Body of pancreas (tissue), 4 donors: ENCODE measurements at regions not wholly inside any gene's neighbourhood (a gene's known extent, or its start where the extent isn't known, plus 50 kb on each side); places are given as distances from the start of the nearest gene placed in this dataset.

ENCODE experiments used
- ATAC-seq: fragments of 150-250 bp; one replicate; pipeline ENCODE4 v1.9.1; 2016
- DNase-seq, 4 donors: peaks; one replicate each; pipeline ENCODE4 v3.0.0-alpha.2; 2019
- H3K27ac ChIP-seq, 4 donors: fragments of 200-600 bp; sonication (generic); 1 replicate in 3 of 4; 2 replicates in 1 of 4; pipeline versions ENCODE4 v1.5.1 to v1.6.1; 2016 to 2019; ENCODE audit warnings: mild to moderate bottlenecking in 1 of 4, mixed read lengths in 1 of 4, moderate library complexity in 1 of 4
- H3K27me3 ChIP-seq, 2 donors: fragments of 200-600 bp; sonication (generic); one replicate each; pipeline ENCODE4 v1.6.0; 2016; ENCODE audit warnings: mild to moderate bottlenecking in 1 of 2
- H3K36me3 ChIP-seq, 2 donors: fragments of 200-600 bp; sonication (generic); replicated peaks in 1 of 2; 2 replicates each; pipeline ENCODE4 v1.5.1; 2016; ENCODE audit warnings: low read depth in 2 of 2; ENCODE audit not compliant: insufficient read depth in 1 of 2
- H3K4me1 ChIP-seq: fragments of 200-600 bp; sonication (generic); one replicate; pipeline ENCODE4 v1.6.0; 2016
- H3K4me3 ChIP-seq, 2 donors: fragments of 200-600 bp; sonication (generic); 1 replicate in 1 of 2; 2 replicates in 1 of 2; pipeline ENCODE4 v1.5.1; 2016 to 2019
- H3K9me3 ChIP-seq, 3 donors: fragments of 200-600 bp; sonication (generic); 1 replicate in 2 of 3; 2 replicates in 1 of 3; pipeline ENCODE4 v1.5.1; 2016
- CTCF ChIP-seq, 7 experiments: fragments of 450-650 bp in 4 of 7; fragments of 200-600 bp in 3 of 7; sonication (generic) in 3 of 7; IDR thresholded peaks; one replicate each; pipeline ENCODE4 v1.5.1; 2016 to 2019; ENCODE audit warnings: antibody characterized with exemption in 7 of 7
- POLR2A ChIP-seq, 3 donors: fragments of 450-650 bp; IDR thresholded peaks; one replicate each; pipeline ENCODE4 v1.6.1; 2016; ENCODE audit warnings: antibody characterized with exemption in 3 of 3, mild to moderate bottlenecking in 2 of 3
- WGBS, 2 donors: methylation state at CpG; one replicate each; pipeline ENCODE4 v1.1.5; 2017; 5-methylcytosine and 5-hydroxymethylcytosine counted together
- intact Hi-C: fragments of 100-400 bp; cut with DNase I; formaldehyde crosslinking; loops from one replicate; pipeline ENCODE4 v1.15.1; 2023

- DNase-seq = no peak
Measured at GRCh38 chr4:176883108-176883550, 90.4 kb upstream of the VEGFC start.

GRCh38 chr4:176883681-176884418 lies 91.1 kb upstream of the VEGFC start:
- H3K27ac ChIP-seq = no peak overlapping the region
- WGBS, 2 donors = 42 to 51% methylated on average over 6 of the region's 6 CpGs
- no peaks in the 10 kb centered on the region for H3K27me3 ChIP-seq
- no peaks in the 10 kb centered on the region for H3K36me3 ChIP-seq
- H3K4me1 ChIP-seq = peaks cover 5% of the 10 kb centered on the region
- ATAC-seq (no peak), DNase-seq (no peak)
- intact Hi-C loops = no loop called here
- H3K9me3 ChIP-seq = no peaks in the 10 kb centered on the region
- H3K4me3 ChIP-seq = no peak overlapping the region
- no peak for TF ChIP-seq CTCF (IDR thresholded peaks at IDR 0.05)
- no peak for TF ChIP-seq POLR2A (IDR thresholded peaks at IDR 0.05)

More at GRCh38 chr4:176883108-176883550, 90.4 kb upstream of the VEGFC start:
- peaks cover 5% of the 10 kb centered on the region for H3K4me1 ChIP-seq
- no peak for ATAC-seq
- H3K9me3 ChIP-seq = no peaks in the 10 kb centered on the region
- no peaks in the 10 kb centered on the region for H3K27me3 ChIP-seq
- 16 to 37% methylated on average over 7 of the region's 7 CpGs for WGBS, 2 donors
- H3K36me3 ChIP-seq = no peaks in the 10 kb centered on the region
- H3K4me3 ChIP-seq = no peak overlapping the region
- intact Hi-C loops = no loop called here
- TF ChIP-seq POLR2A (IDR thresholded peaks at IDR 0.05) = no peak
- TF ChIP-seq CTCF (IDR thresholded peaks at IDR 0.05) = no peak
- no peak overlapping the region for H3K27ac ChIP-seq

GRCh38 chr4:176885224-176885623 lies 92.5 kb upstream of the VEGFC start:
- Histone ChIP-seq H3K27ac (no peak overlapping the region), H3K4me1 (peaks cover 5% of the 10 kb centered on the region), H3K36me3 (no peaks in the 10 kb centered on the region), H3K27me3 (no peaks in the 10 kb centered on the region), H3K9me3 (no peaks in the 10 kb centered on the region), H3K4me3 (no peak overlapping the region)
- no peak for TF ChIP-seq CTCF (IDR thresholded peaks at IDR 0.05)
- TF ChIP-seq POLR2A (IDR thresholded peaks at IDR 0.05) = no peak
- WGBS, 2 donors = 64 to 72% methylated on average over 2 of the region's 2 CpGs
- intact Hi-C loops = no loop called here
- ATAC-seq = no peak
- DNase-seq = no peak

GRCh38 chr4:176886135-176886534 lies 93.4 kb upstream of the VEGFC start:
- H3K9me3 ChIP-seq = no peaks in the 10 kb centered on the region
- intact Hi-C loops = no loop called here
- DNase-seq (no peak), ATAC-seq (no peak)
- H3K4me1 ChIP-seq = peaks cover 5% of the 10 kb centered on the region
- no peak overlapping the region for H3K4me3 ChIP-seq
- no peak overlapping the region for H3K27ac ChIP-seq
- TF ChIP-seq POLR2A (IDR thresholded peaks at IDR 0.05) = no peak
- no peak for TF ChIP-seq CTCF (IDR thresholded peaks at IDR 0.05)
- 58 to 67% methylated on average over 3 of the region's 3 CpGs for WGBS, 2 donors
- H3K36me3 ChIP-seq = no peaks in the 10 kb centered on the region
- no peaks in the 10 kb centered on the region for H3K27me3 ChIP-seq

- TF ChIP-seq CTCF (IDR thresholded peaks at IDR 0.05) (no peak), POLR2A (IDR thresholded peaks at IDR 0.05) (no peak)
- WGBS, 2 donors = 53 to 63% methylated on average over 3 of the region's 3 CpGs
- intact Hi-C loops = no loop called here
- no peaks in the 10 kb centered on the region for H3K4me1 ChIP-seq
- no peaks in the 10 kb centered on the region for H3K36me3 ChIP-seq
- ATAC-seq = no peak
- H3K9me3 ChIP-seq = no peaks in the 10 kb centered on the region
- no peaks in the 10 kb centered on the region for H3K27me3 ChIP-seq
- H3K4me3 ChIP-seq = no peak overlapping the region
- DNase-seq = no peak
- no peak overlapping the region for H3K27ac ChIP-seq
Measured at GRCh38 chr4:176889776-176890175, 97.1 kb upstream of the VEGFC start.
